Smooth muscle cell (in vitro differentiated cells): ENCODE measurements at regions not wholly inside any gene's neighbourhood (a gene's known extent, or its start where the extent isn't known, plus 50 kb on each side); places are given as distances from the start of the nearest gene placed in this dataset.

Experiments
- DNase-seq: peaks from one replicate; lab custom pipeline; 2025; ENCODE audit not compliant: unreplicated experiment; lab: John Stamatoyannopoulos, UW
- H2AFZ ChIP-seq: fragments of 200-600 bp; sonication (generic); 2 replicates; pipeline ENCODE4 v1.6.0; 2016; ENCODE audit warnings: antibody characterized with exemption, low read depth, mild to moderate bottlenecking
- H3F3A ChIP-seq: fragments of 200-600 bp; sonication (generic); 2 replicates; pipeline ENCODE4 v1.6.0; 2017; ENCODE audit warnings: antibody characterized with exemption, low read depth
- H3K27ac ChIP-seq: fragments of 200-600 bp; sonication (generic); 2 replicates; pipeline ENCODE4 v1.5.1; 2016; ENCODE audit warnings: low read depth, mild to moderate bottlenecking
- H3K27me3 ChIP-seq: fragments of 200-600 bp; sonication (generic); 2 replicates; pipeline ENCODE4 v1.6.1; 2016; ENCODE audit warnings: low read depth, mild to moderate bottlenecking
- H3K36me3 ChIP-seq: fragments of 200-600 bp; sonication (generic); 2 replicates; pipeline ENCODE4 v1.5.1; 2016; ENCODE audit warnings: low read depth
- H3K4me1 ChIP-seq: fragments of 200-600 bp; sonication (generic); 2 replicates; pipeline ENCODE4 v1.5.1; 2016; ENCODE audit warnings: low read depth
- H3K4me2 ChIP-seq: fragments of 200-600 bp; sonication (generic); 2 replicates; pipeline ENCODE4 v1.6.0; 2016; ENCODE audit warnings: mild to moderate bottlenecking
- H3K4me3 ChIP-seq: fragments of 200-600 bp; sonication (generic); 2 replicates; pipeline ENCODE4 v1.5.1; 2016; ENCODE audit warnings: mild to moderate bottlenecking
- H3K79me2 ChIP-seq: fragments of 200-600 bp; sonication (generic); 2 replicates; pipeline ENCODE4 v1.6.0; 2016; ENCODE audit warnings: low read depth, mild to moderate bottlenecking
- H3K9ac ChIP-seq: fragments of 200-600 bp; sonication (generic); 2 replicates; pipeline ENCODE4 v1.6.0; 2016; ENCODE audit warnings: low read depth
- H3K9me3 ChIP-seq: fragments of 200-600 bp; sonication (generic); replicated peaks from 2 replicates; pipeline ENCODE4 v1.5.1; 2016; ENCODE audit warnings: low read depth
- H4K20me1 ChIP-seq: fragments of 200-600 bp; sonication (generic); 2 replicates; pipeline ENCODE4 v1.6.0; 2016; ENCODE audit warnings: low read depth
- CTCF ChIP-seq: fragments of 200-600 bp; sonication (generic); IDR thresholded peaks from 2 replicates; pipeline ENCODE4 v1.5.1; 2017; ENCODE audit warnings: borderline replicate concordance, mild to moderate bottlenecking, antibody characterized with exemption; ENCODE audit not compliant: insufficient read depth, poor library complexity, severe bottlenecking
- WGBS: methylation state at CpG from one replicate; pipeline ENCODE4 v1.1.7; 2016; ENCODE audit warnings: low lambda C conversion rate; 5-methylcytosine and 5-hydroxymethylcytosine counted together

- Histone ChIP-seq H3F3A (no peaks in the 10 kb centered on the region), H3K4me2 (no peak overlapping the region), H3K36me3 (no peaks in the 10 kb centered on the region), H3K27me3 (no peaks in the 10 kb centered on the region), H3K9me3 (no peaks in the 10 kb centered on the region), H4K20me1 (no peaks in the 10 kb centered on the region), H3K27ac (no peak overlapping the region), H3K9ac (no peak overlapping the region), H2AFZ (no peak overlapping the region), H3K79me2 (no peaks in the 10 kb centered on the region), H3K4me3 (no peak overlapping the region), H3K4me1 (no peaks in the 10 kb centered on the region)
- no peak for TF ChIP-seq CTCF
- no peak for DNase-seq
- 97% methylated on average over 2 of the region's 2 CpGs for WGBS
These were observed 234.0 kb upstream of the ITGA4 start for GRCh38 chr2:181223234-181223633.

GRCh38 chr2:181224866-181225265, 232.3 kb upstream of the ITGA4 start:
- H3K9ac ChIP-seq, result no peak overlapping the region
- H4K20me1 ChIP-seq, result no peaks in the 10 kb centered on the region
- no peak for TF ChIP-seq CTCF
- H2AFZ ChIP-seq, result no peak overlapping the region
- no peaks in the 10 kb centered on the region for H3F3A ChIP-seq
- H3K36me3 ChIP-seq, result no peaks in the 10 kb centered on the region
- H3K27me3 ChIP-seq, result no peaks in the 10 kb centered on the region
- H3K4me2 ChIP-seq, result no peak overlapping the region
- H3K4me3 ChIP-seq, result no peak overlapping the region
- no peak overlapping the region for H3K27ac ChIP-seq
- H3K79me2 ChIP-seq, result no peaks in the 10 kb centered on the region
- no peaks in the 10 kb centered on the region for H3K9me3 ChIP-seq
- no peak for DNase-seq
- no peaks in the 10 kb centered on the region for H3K4me1 ChIP-seq
- WGBS, result 92% methylated on average over 3 of the region's 3 CpGs

- no peak for DNase-seq
- WGBS, result 67% methylated on average over 1 of the region's 1 CpG
These were observed 228.5 kb upstream of the ITGA4 start for GRCh38 chr2:181228661-181229060.

More at GRCh38 chr2:181228661-181229060, 228.5 kb upstream of the ITGA4 start:
- H3K9ac ChIP-seq, result no peak overlapping the region
- TF ChIP-seq CTCF, result no peak
- no peak overlapping the region for H2AFZ ChIP-seq
- no peak overlapping the region for H3K27ac ChIP-seq
- H3K79me2 ChIP-seq, result no peaks in the 10 kb centered on the region
- H3F3A ChIP-seq, result no peaks in the 10 kb centered on the region
- no peak overlapping the region for H3K4me3 ChIP-seq
- H3K4me2 ChIP-seq, result no peak overlapping the region
- H3K4me1 ChIP-seq, result no peaks in the 10 kb centered on the region
- H4K20me1 ChIP-seq, result no peaks in the 10 kb centered on the region
- no peaks in the 10 kb centered on the region for H3K27me3 ChIP-seq
- no peaks in the 10 kb centered on the region for H3K36me3 ChIP-seq
- H3K9me3 ChIP-seq, result no peaks in the 10 kb centered on the region
